ENCODE measurements at regions not wholly inside any gene's neighbourhood (a gene's known extent, or its start where the extent isn't known, plus 50 kb on each side); places are given as distances from the start of the nearest gene placed in this dataset.

- Histone ChIP-seq H3K9me3 (ENCODE audit: control insufficient read depth in 2 of 2, insufficient read depth in 1 of 2, low read length in 1 of 2) (no peaks in the 10 kb centered on the region), H3K4me3 (ENCODE audit: low read length in 2 of 2) (no peak overlapping the region), H3K36me3 (ENCODE audit: control insufficient read depth in 2 of 2, insufficient read depth in 2 of 2, low read length in 1 of 2) (no peaks in the 10 kb centered on the region), H3K27ac (ENCODE audit: low read depth in 1 of 2, low read length in 1 of 2) (no peak overlapping the region), H3K4me1 (ENCODE audit: control insufficient read depth in 2 of 2, insufficient read depth in 2 of 2, low read length in 2 of 2) (no peaks in the 10 kb centered on the region), H3K27me3 (ENCODE audit: control insufficient read depth in 2 of 2, insufficient read depth in 1 of 2, low read length in 1 of 2) (no peaks in the 10 kb centered on the region)
- DNase-seq (ENCODE audit: low read depth in 6 of 9, low spot score in 9 of 9) = no peak
- WGBS = 80% methylated on average over 2 of the region's 2 CpGs
Measured at GRCh38 chr4:126939401-126939800, 693.4 kb upstream of the INTU start.

GRCh38 chr4:126947536-126947935 is 685.2 kb upstream of the INTU start:
- H3K27me3 ChIP-seq (ENCODE audit: control insufficient read depth in 2 of 2, insufficient read depth in 1 of 2, low read length in 1 of 2) = no peaks in the 10 kb centered on the region
- H3K9me3 ChIP-seq (ENCODE audit: control insufficient read depth in 2 of 2, insufficient read depth in 1 of 2, low read length in 1 of 2) = peaks cover 0 to 2% of the 10 kb centered on the region in 2 donors
- H3K36me3 ChIP-seq (ENCODE audit: control insufficient read depth in 2 of 2, insufficient read depth in 2 of 2, low read length in 1 of 2) = no peaks in the 10 kb centered on the region
- no peak overlapping the region for H3K4me3 ChIP-seq (ENCODE audit: low read length in 2 of 2)
- H3K4me1 ChIP-seq (ENCODE audit: control insufficient read depth in 2 of 2, insufficient read depth in 2 of 2, low read length in 2 of 2) = no peaks in the 10 kb centered on the region
- no peak for DNase-seq (ENCODE audit: low read depth in 6 of 9, low spot score in 9 of 9)
- 75% methylated on average over 3 of the region's 3 CpGs for WGBS
- no peak overlapping the region for H3K27ac ChIP-seq (ENCODE audit: low read depth in 1 of 2, low read length in 1 of 2)

GRCh38 chr4:126954537-126955291 is 678.0 kb upstream of the INTU start:
- WGBS = 97% methylated on average over 5 of the region's 5 CpGs
- no peak overlapping the region for H3K4me3 ChIP-seq (ENCODE audit: low read length in 2 of 2)
- H3K27me3 ChIP-seq (ENCODE audit: control insufficient read depth in 2 of 2, insufficient read depth in 1 of 2, low read length in 1 of 2) = no peaks in the 10 kb centered on the region

GRCh38 chr4:126955292-126956183 is 677.2 kb upstream of the INTU start:
- no peaks in the 10 kb centered on the region for H3K27me3 ChIP-seq (ENCODE audit: control insufficient read depth in 2 of 2, insufficient read depth in 1 of 2, low read length in 1 of 2)
- no peak overlapping the region for H3K4me3 ChIP-seq (ENCODE audit: low read length in 2 of 2)
- DNase-seq (ENCODE audit: low read depth in 6 of 9, low spot score in 9 of 9) = no peak
- H3K36me3 ChIP-seq (ENCODE audit: control insufficient read depth in 2 of 2, insufficient read depth in 2 of 2, low read length in 1 of 2) = no peaks in the 10 kb centered on the region
- 92% methylated on average over 21 of the region's 21 CpGs for WGBS
- H3K4me1 ChIP-seq (ENCODE audit: control insufficient read depth in 2 of 2, insufficient read depth in 2 of 2, low read length in 2 of 2) = no peaks in the 10 kb centered on the region
- H3K27ac ChIP-seq (ENCODE audit: low read depth in 1 of 2, low read length in 1 of 2) = no peak overlapping the region
- H3K9me3 ChIP-seq (ENCODE audit: control insufficient read depth in 2 of 2, insufficient read depth in 1 of 2, low read length in 1 of 2) = peaks cover 1 to 19% of the 10 kb centered on the region in 2 donors

More at GRCh38 chr4:126954537-126955291, 678.0 kb upstream of the INTU start:
- no peak for DNase-seq (ENCODE audit: low read depth in 6 of 9, low spot score in 9 of 9)
- Histone ChIP-seq H3K27ac (ENCODE audit: low read depth in 1 of 2, low read length in 1 of 2) (no peak overlapping the region), H3K36me3 (ENCODE audit: control insufficient read depth in 2 of 2, insufficient read depth in 2 of 2, low read length in 1 of 2) (no peaks in the 10 kb centered on the region), H3K4me1 (ENCODE audit: control insufficient read depth in 2 of 2, insufficient read depth in 2 of 2, low read length in 2 of 2) (no peaks in the 10 kb centered on the region), H3K9me3 (ENCODE audit: control insufficient read depth in 2 of 2, insufficient read depth in 1 of 2, low read length in 1 of 2) (peaks cover 1 to 19% of the 10 kb centered on the region in 2 donors)

- Histone ChIP-seq H3K27ac (ENCODE audit: low read depth in 1 of 2, low read length in 1 of 2) (no peak overlapping the region), H3K4me1 (ENCODE audit: control insufficient read depth in 2 of 2, insufficient read depth in 2 of 2, low read length in 2 of 2) (no peaks in the 10 kb centered on the region), H3K36me3 (ENCODE audit: control insufficient read depth in 2 of 2, insufficient read depth in 2 of 2, low read length in 1 of 2) (no peaks in the 10 kb centered on the region), H3K27me3 (ENCODE audit: control insufficient read depth in 2 of 2, insufficient read depth in 1 of 2, low read length in 1 of 2) (no peaks in the 10 kb centered on the region), H3K9me3 (ENCODE audit: control insufficient read depth in 2 of 2, insufficient read depth in 1 of 2, low read length in 1 of 2) (peaks cover 1 to 17% of the 10 kb centered on the region in 2 donors), H3K4me3 (ENCODE audit: low read length in 2 of 2) (no peak overlapping the region)
- WGBS = 95% methylated on average over 28 of the region's 28 CpGs
- DNase-seq (ENCODE audit: low read depth in 6 of 9, low spot score in 9 of 9) = no peak
Measured at GRCh38 chr4:126956184-126956897, 676.4 kb upstream of the INTU start.

- peaks cover 1 to 17% of the 10 kb centered on the region in 2 donors for H3K9me3 ChIP-seq (ENCODE audit: control insufficient read depth in 2 of 2, insufficient read depth in 1 of 2, low read length in 1 of 2)
- no peak for DNase-seq (ENCODE audit: low read depth in 6 of 9, low spot score in 9 of 9)
- H3K27ac ChIP-seq (ENCODE audit: low read depth in 1 of 2, low read length in 1 of 2) = no peak overlapping the region
- H3K4me1 ChIP-seq (ENCODE audit: control insufficient read depth in 2 of 2, insufficient read depth in 2 of 2, low read length in 2 of 2) = no peaks in the 10 kb centered on the region
- WGBS = 97% methylated on average over 1 of the region's 1 CpG
- H3K4me3 ChIP-seq (ENCODE audit: low read length in 2 of 2) = no peak overlapping the region
- H3K36me3 ChIP-seq (ENCODE audit: control insufficient read depth in 2 of 2, insufficient read depth in 2 of 2, low read length in 1 of 2) = no peaks in the 10 kb centered on the region
- no peaks in the 10 kb centered on the region for H3K27me3 ChIP-seq (ENCODE audit: control insufficient read depth in 2 of 2, insufficient read depth in 1 of 2, low read length in 1 of 2)
Measured at GRCh38 chr4:126957556-126957955, 675.2 kb upstream of the INTU start.

GRCh38 chr4:126957987-126958386 is 674.8 kb upstream of the INTU start:
- H3K4me3 ChIP-seq (ENCODE audit: low read length in 2 of 2) = no peak overlapping the region
- no peaks in the 10 kb centered on the region for H3K27me3 ChIP-seq (ENCODE audit: control insufficient read depth in 2 of 2, insufficient read depth in 1 of 2, low read length in 1 of 2)
- 83% methylated on average over 1 of the region's 1 CpG for WGBS

GRCh38 chr4:126958482-126958881 is 674.3 kb upstream of the INTU start:
- Histone ChIP-seq H3K4me1 (ENCODE audit: control insufficient read depth in 2 of 2, insufficient read depth in 2 of 2, low read length in 2 of 2) (no peaks in the 10 kb centered on the region), H3K4me3 (ENCODE audit: low read length in 2 of 2) (no peak overlapping the region), H3K9me3 (ENCODE audit: control insufficient read depth in 2 of 2, insufficient read depth in 1 of 2, low read length in 1 of 2) (peaks cover 1 to 17% of the 10 kb centered on the region in 2 donors), H3K27ac (ENCODE audit: low read depth in 1 of 2, low read length in 1 of 2) (no peak overlapping the region), H3K27me3 (ENCODE audit: control insufficient read depth in 2 of 2, insufficient read depth in 1 of 2, low read length in 1 of 2) (no peaks in the 10 kb centered on the region), H3K36me3 (ENCODE audit: control insufficient read depth in 2 of 2, insufficient read depth in 2 of 2, low read length in 1 of 2) (no peaks in the 10 kb centered on the region)
- no peak for DNase-seq (ENCODE audit: low read depth in 6 of 9, low spot score in 9 of 9)

More at GRCh38 chr4:126957987-126958386, 674.8 kb upstream of the INTU start:
- Histone ChIP-seq H3K4me1 (ENCODE audit: control insufficient read depth in 2 of 2, insufficient read depth in 2 of 2, low read length in 2 of 2) (no peaks in the 10 kb centered on the region), H3K9me3 (ENCODE audit: control insufficient read depth in 2 of 2, insufficient read depth in 1 of 2, low read length in 1 of 2) (peaks cover 1 to 17% of the 10 kb centered on the region in 2 donors), H3K27ac (ENCODE audit: low read depth in 1 of 2, low read length in 1 of 2) (no peak overlapping the region), H3K36me3 (ENCODE audit: control insufficient read depth in 2 of 2, insufficient read depth in 2 of 2, low read length in 1 of 2) (no peaks in the 10 kb centered on the region)
- no peak for DNase-seq (ENCODE audit: low read depth in 6 of 9, low spot score in 9 of 9)
